ENCODE measurements at regions not wholly inside any gene's neighbourhood (a gene's known extent, or its start where the extent isn't known, plus 50 kb on each side); places are given as distances from the start of the nearest gene placed in this dataset.
"Not testable (repeated sequence)": the region's sequence is repeated elsewhere in the genome, so short reads cannot be mapped to it uniquely, and the experiment has no call there.

DNA sequence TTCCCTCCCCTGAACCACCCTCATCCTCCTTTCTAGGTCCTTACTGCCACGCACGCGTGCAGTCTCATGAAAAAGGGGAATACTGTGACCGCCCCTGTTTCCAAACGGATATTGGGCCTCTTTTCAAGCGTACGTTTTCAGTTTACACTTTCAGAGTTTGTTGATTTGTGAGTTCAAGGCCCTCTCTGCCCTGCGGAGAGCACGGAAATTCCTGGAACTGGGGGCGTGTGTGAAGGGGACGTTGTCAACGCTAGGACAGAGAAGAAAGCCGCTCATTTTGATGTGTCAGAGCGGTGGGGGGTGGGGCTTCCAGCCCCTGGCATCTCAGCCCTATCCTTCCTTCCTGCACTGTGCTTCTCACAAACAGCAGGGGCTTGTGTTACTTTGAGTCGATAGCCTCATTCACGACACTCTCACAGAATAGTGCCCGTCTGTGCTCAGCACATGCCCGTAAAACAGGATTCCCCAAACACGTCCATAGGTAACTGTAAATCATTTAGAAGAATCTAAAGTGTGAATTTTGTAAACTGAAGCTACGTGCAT is 137.6 kb upstream of the PEG3 start:
- H3K9me3 ChIP-seq (ENCODE audit: control insufficient read depth, low read length): peaks cover 66% of the 10 kb centered on the region
- no peaks in the 10 kb centered on the region for H3K4me1 ChIP-seq (ENCODE audit: control insufficient read depth, insufficient read depth, low read length, poor library complexity, severe bottlenecking)
- no peak overlapping the region for H3K27ac ChIP-seq (ENCODE audit: low read depth, low read length, severe bottlenecking)
- no peak overlapping the region for H3K4me3 ChIP-seq (ENCODE audit: extremely low read depth, insufficient read depth, low read length, poor library complexity, severe bottlenecking)
- WGBS, 2 experiments (ENCODE audit: insufficient coverage in 2 of 2): 84 to 88% methylated on average over 13 of the region's 20 CpGs
- H3K36me3 ChIP-seq (ENCODE audit: control insufficient read depth, insufficient read depth, low read length): no peaks in the 10 kb centered on the region

DNA sequence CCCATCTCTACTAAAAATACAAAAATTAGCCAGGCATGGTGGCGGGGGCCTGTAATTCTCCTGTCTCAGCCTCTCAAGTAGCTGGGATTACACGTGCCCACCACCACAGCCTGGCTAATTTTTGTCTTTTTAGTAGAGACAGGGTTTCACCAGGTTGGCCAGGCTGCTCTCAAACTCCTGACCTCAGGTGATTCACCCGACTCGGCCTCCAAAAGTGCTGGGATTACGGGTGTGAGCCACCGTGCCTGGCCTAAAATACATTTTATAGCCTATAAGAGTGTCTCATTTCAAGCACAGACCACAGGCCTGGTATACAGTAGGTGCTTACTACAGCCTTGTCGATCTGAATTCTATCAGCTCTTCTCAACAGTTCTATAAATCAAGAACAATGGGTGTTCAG is 139.5 kb upstream of the USP29 start:
- H3K4me1 ChIP-seq (ENCODE audit: control insufficient read depth, insufficient read depth, low read length, poor library complexity, severe bottlenecking); H3K27ac ChIP-seq (ENCODE audit: low read depth, low read length, severe bottlenecking); H3K4me3 ChIP-seq (ENCODE audit: extremely low read depth, insufficient read depth, low read length, poor library complexity, severe bottlenecking); H3K36me3 ChIP-seq (ENCODE audit: control insufficient read depth, insufficient read depth, low read length): not testable (repeated sequence)
- WGBS, 2 experiments (ENCODE audit: insufficient coverage in 2 of 2): 72 to 73% methylated on average over 7 of the region's 7 CpGs
- peaks cover 67% of the 10 kb centered on the region for H3K9me3 ChIP-seq (ENCODE audit: control insufficient read depth, low read length)

DNA sequence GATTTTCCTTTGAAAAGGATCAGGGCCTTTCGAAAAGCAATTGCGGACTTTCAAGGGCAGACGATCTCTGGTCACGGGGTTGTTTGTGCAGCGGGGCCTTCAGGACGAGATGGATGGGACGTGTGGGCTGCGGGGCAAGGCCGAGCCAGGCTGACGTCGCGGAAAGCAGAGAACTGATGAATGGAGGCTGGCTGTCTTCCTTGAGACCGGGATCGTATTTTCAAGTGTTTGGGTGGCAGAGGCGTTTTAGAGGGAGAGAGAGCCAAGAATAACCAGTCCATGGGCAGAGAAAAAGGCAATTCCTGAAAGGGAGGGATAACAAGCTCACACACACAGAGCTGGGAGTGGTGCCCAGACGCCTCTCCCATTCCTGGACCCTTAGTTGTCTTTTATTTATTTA is 138.9 kb upstream of the USP29 start:
- H3K27ac ChIP-seq (ENCODE audit: low read depth, low read length, severe bottlenecking): no peak overlapping the region
- H3K4me1 ChIP-seq (ENCODE audit: control insufficient read depth, insufficient read depth, low read length, poor library complexity, severe bottlenecking): no peaks in the 10 kb centered on the region
- H3K9me3 ChIP-seq (ENCODE audit: control insufficient read depth, low read length): peaks cover 66% of the 10 kb centered on the region
- H3K4me3 ChIP-seq (ENCODE audit: extremely low read depth, insufficient read depth, low read length, poor library complexity, severe bottlenecking): no peak overlapping the region
- 78 to 83% methylated on average over 11 to 15 of the region's 16 CpGs for WGBS, 2 experiments (ENCODE audit: insufficient coverage in 2 of 2)
- no peaks in the 10 kb centered on the region for H3K36me3 ChIP-seq (ENCODE audit: control insufficient read depth, insufficient read depth, low read length)

GRCh38 chr19:56981440-56981839 is 138.3 kb upstream of the USP29 start:
- 72 to 77% methylated on average over 5 to 7 of the region's 10 CpGs for WGBS, 2 experiments (ENCODE audit: insufficient coverage in 2 of 2)
- not testable (repeated sequence) for H3K4me1 ChIP-seq (ENCODE audit: control insufficient read depth, insufficient read depth, low read length, poor library complexity, severe bottlenecking); H3K36me3 ChIP-seq (ENCODE audit: control insufficient read depth, insufficient read depth, low read length); H3K4me3 ChIP-seq (ENCODE audit: extremely low read depth, insufficient read depth, low read length, poor library complexity, severe bottlenecking); H3K27ac ChIP-seq (ENCODE audit: low read depth, low read length, severe bottlenecking)
- H3K9me3 ChIP-seq (ENCODE audit: control insufficient read depth, low read length): peaks cover 67% of the 10 kb centered on the region

DNA sequence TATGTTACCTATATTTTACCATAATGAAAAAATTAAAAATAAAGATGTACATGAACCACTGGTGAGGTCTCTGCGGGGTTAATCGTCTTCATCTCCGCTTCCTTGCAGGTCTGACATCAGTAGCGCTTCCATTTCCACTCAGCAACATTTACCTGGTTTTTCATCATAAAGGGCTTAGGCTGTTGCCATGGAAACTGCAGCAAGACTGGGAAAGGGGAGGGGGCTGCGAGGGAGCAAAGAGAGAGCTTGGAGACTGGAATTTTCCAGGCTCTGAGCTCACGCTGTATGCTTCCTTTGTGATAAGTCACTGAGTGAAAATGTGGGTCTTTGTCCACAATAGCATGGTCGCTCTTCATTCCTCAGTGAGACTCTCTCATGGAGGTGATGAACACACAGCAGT is 136.6 kb upstream of the USP29 start:
- Histone ChIP-seq H3K27ac (ENCODE audit: low read depth, low read length, severe bottlenecking) (no peak overlapping the region), H3K4me1 (ENCODE audit: control insufficient read depth, insufficient read depth, low read length, poor library complexity, severe bottlenecking) (no peaks in the 10 kb centered on the region), H3K9me3 (ENCODE audit: control insufficient read depth, low read length) (peaks cover 63% of the 10 kb centered on the region), H3K36me3 (ENCODE audit: control insufficient read depth, insufficient read depth, low read length) (no peaks in the 10 kb centered on the region), H3K4me3 (ENCODE audit: extremely low read depth, insufficient read depth, low read length, poor library complexity, severe bottlenecking) (no peak overlapping the region)
- WGBS, 2 experiments (ENCODE audit: insufficient coverage in 2 of 2): 69 to 87% methylated on average over 2 to 7 of the region's 7 CpGs

- Histone ChIP-seq H3K27ac (ENCODE audit: low read depth, low read length, severe bottlenecking) (no peak overlapping the region), H3K9me3 (ENCODE audit: control insufficient read depth, low read length) (peaks cover 64% of the 10 kb centered on the region), H3K4me3 (ENCODE audit: extremely low read depth, insufficient read depth, low read length, poor library complexity, severe bottlenecking) (no peak overlapping the region), H3K4me1 (ENCODE audit: control insufficient read depth, insufficient read depth, low read length, poor library complexity, severe bottlenecking) (no peaks in the 10 kb centered on the region), H3K36me3 (ENCODE audit: control insufficient read depth, insufficient read depth, low read length) (no peaks in the 10 kb centered on the region)
- WGBS, 2 experiments (ENCODE audit: insufficient coverage in 2 of 2): 33 to 100% methylated on average over 1 of the region's 3 CpGs
Observed at GRCh38 chr19:56983804-56984203, 136.0 kb upstream of the USP29 start.

GRCh38 chr19:56986386-56986785 is 133.4 kb upstream of the USP29 start:
- WGBS, 2 experiments (ENCODE audit: insufficient coverage in 2 of 2): 60 to 63% methylated on average over 8 of the region's 9 CpGs
- Histone ChIP-seq H3K27ac (ENCODE audit: low read depth, low read length, severe bottlenecking) (no peak overlapping the region), H3K36me3 (ENCODE audit: control insufficient read depth, insufficient read depth, low read length) (no peaks in the 10 kb centered on the region), H3K4me3 (ENCODE audit: extremely low read depth, insufficient read depth, low read length, poor library complexity, severe bottlenecking) (no peak overlapping the region), H3K4me1 (ENCODE audit: control insufficient read depth, insufficient read depth, low read length, poor library complexity, severe bottlenecking) (no peaks in the 10 kb centered on the region), H3K9me3 (ENCODE audit: control insufficient read depth, low read length) (peaks cover 62% of the 10 kb centered on the region)

GRCh38 chr19:56987184-56987583 is 132.6 kb upstream of the USP29 start:
- Histone ChIP-seq H3K9me3 (ENCODE audit: control insufficient read depth, low read length) (peaks cover 70% of the 10 kb centered on the region), H3K27ac (ENCODE audit: low read depth, low read length, severe bottlenecking) (no peak overlapping the region), H3K4me3 (ENCODE audit: extremely low read depth, insufficient read depth, low read length, poor library complexity, severe bottlenecking) (no peak overlapping the region), H3K36me3 (ENCODE audit: control insufficient read depth, insufficient read depth, low read length) (no peaks in the 10 kb centered on the region), H3K4me1 (ENCODE audit: control insufficient read depth, insufficient read depth, low read length, poor library complexity, severe bottlenecking) (no peaks in the 10 kb centered on the region)
- 77 to 83% methylated on average over 6 to 9 of the region's 15 CpGs for WGBS, 2 experiments (ENCODE audit: insufficient coverage in 2 of 2)

GRCh38 chr19:56988299-56988698 is 131.5 kb upstream of the USP29 start:
- 86 to 87% methylated on average over 3 to 4 of the region's 5 CpGs for WGBS, 2 experiments (ENCODE audit: insufficient coverage in 2 of 2)
- Histone ChIP-seq H3K4me3 (ENCODE audit: extremely low read depth, insufficient read depth, low read length, poor library complexity, severe bottlenecking) (no peak overlapping the region), H3K36me3 (ENCODE audit: control insufficient read depth, insufficient read depth, low read length) (no peaks in the 10 kb centered on the region), H3K27ac (ENCODE audit: low read depth, low read length, severe bottlenecking) (no peak overlapping the region), H3K9me3 (ENCODE audit: control insufficient read depth, low read length) (peaks cover 78% of the 10 kb centered on the region), H3K4me1 (ENCODE audit: control insufficient read depth, insufficient read depth, low read length, poor library complexity, severe bottlenecking) (no peaks in the 10 kb centered on the region)

DNA sequence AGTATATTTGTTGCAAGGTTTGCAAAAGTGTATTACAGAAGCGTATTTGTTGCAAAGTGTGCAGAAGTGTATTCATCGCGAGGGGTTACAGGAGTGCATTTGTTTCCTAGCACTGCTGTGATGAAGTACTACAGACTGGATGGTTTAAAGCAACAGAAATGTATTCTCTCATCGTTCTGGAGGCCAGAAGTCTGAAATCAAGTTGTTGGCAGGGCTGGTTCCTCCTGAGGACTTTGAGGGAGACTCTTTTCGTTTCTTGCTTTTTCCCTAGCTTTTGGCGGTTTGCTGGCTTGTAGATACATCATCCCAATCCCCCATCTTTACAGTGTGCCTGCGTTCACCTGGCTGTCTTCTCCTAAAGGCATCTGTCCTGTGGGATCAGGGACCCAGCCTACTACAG is 127.9 kb upstream of the USP29 start:
- Histone ChIP-seq H3K36me3 (ENCODE audit: control insufficient read depth, insufficient read depth, low read length) (no peaks in the 10 kb centered on the region), H3K4me3 (ENCODE audit: extremely low read depth, insufficient read depth, low read length, poor library complexity, severe bottlenecking) (no peak overlapping the region), H3K27ac (ENCODE audit: low read depth, low read length, severe bottlenecking) (no peak overlapping the region), H3K4me1 (ENCODE audit: control insufficient read depth, insufficient read depth, low read length, poor library complexity, severe bottlenecking) (no peaks in the 10 kb centered on the region), H3K9me3 (ENCODE audit: control insufficient read depth, low read length) (peaks cover 64% of the 10 kb centered on the region)
- 49 to 50% methylated on average over 7 of the region's 7 CpGs for WGBS, 2 experiments (ENCODE audit: insufficient coverage in 2 of 2)

- H3K4me3 ChIP-seq (ENCODE audit: extremely low read depth, insufficient read depth, low read length, poor library complexity, severe bottlenecking): no peak overlapping the region
- no peaks in the 10 kb centered on the region for H3K36me3 ChIP-seq (ENCODE audit: control insufficient read depth, insufficient read depth, low read length)
- H3K27ac ChIP-seq (ENCODE audit: low read depth, low read length, severe bottlenecking): no peak overlapping the region
- peaks cover 56% of the 10 kb centered on the region for H3K9me3 ChIP-seq (ENCODE audit: control insufficient read depth, low read length)
- WGBS, 2 experiments (ENCODE audit: insufficient coverage in 2 of 2): 75 to 78% methylated on average over 8 of the region's 8 CpGs
- H3K4me1 ChIP-seq (ENCODE audit: control insufficient read depth, insufficient read depth, low read length, poor library complexity, severe bottlenecking): no peaks in the 10 kb centered on the region
Observed at GRCh38 chr19:56993851-56994250, 125.9 kb upstream of the USP29 start.
